Stimulated activated CD8-positive, alpha-beta memory T cell treated with anti-CD3 and anti-CD28 coated beads, Interleukin-15, amount 100 ng/mL, for 1 hour (primary cell): ENCODE measurements at regions not wholly inside any gene's neighbourhood (a gene's known extent, or its start where the extent isn't known, plus 50 kb on each side); places are given as distances from the start of the nearest gene placed in this dataset.

Source experiments
- DNase-seq: peaks from one replicate; pipeline ENCODE4 v3.0.0-alpha.2; 2020; ENCODE audit warnings: low read depth

- no peak for DNase-seq
These were observed 491.2 kb upstream of the USP24 start for GRCh38 chr1:55706397-55706796.

GRCh38 chr1:55703726-55704363, 488.7 kb upstream of the USP24 start:
- DNase-seq, result no peak

GRCh38 chr1:55702064-55702463, 486.9 kb upstream of the USP24 start:
- DNase-seq, result no peak

- DNase-seq, result no peak
These were observed 485.4 kb upstream of the USP24 start for GRCh38 chr1:55700359-55701130.

GRCh38 chr1:55699228-55699627, 484.1 kb upstream of the USP24 start:
- no peak for DNase-seq

GRCh38 chr1:55697997-55698535, 482.9 kb upstream of the USP24 start:
- no peak for DNase-seq

- DNase-seq, result no peak
These were observed 481.7 kb upstream of the USP24 start for GRCh38 chr1:55696891-55697290.

- no peak for DNase-seq
These were observed 481.1 kb upstream of the USP24 start for GRCh38 chr1:55696181-55696754.

GRCh38 chr1:55695552-55695951, 480.4 kb upstream of the USP24 start:
- no peak for DNase-seq

- DNase-seq, result no peak
These were observed 480.0 kb upstream of the USP24 start for GRCh38 chr1:55695151-55695550.

GRCh38 chr1:55694310-55694801, 479.2 kb upstream of the USP24 start:
- DNase-seq, result no peak

GRCh38 chr1:55692726-55693125, 477.6 kb upstream of the USP24 start:
- DNase-seq, result no peak

- no peak for DNase-seq
These were observed 475.2 kb upstream of the USP24 start for GRCh38 chr1:55690366-55690765.

GRCh38 chr1:55689800-55690199, 474.6 kb upstream of the USP24 start:
- DNase-seq, result no peak

GRCh38 chr1:55685560-55685959, 470.4 kb upstream of the USP24 start:
- DNase-seq, result no peak

- no peak for DNase-seq
These were observed 469.0 kb upstream of the USP24 start for GRCh38 chr1:55684131-55684650.

- no peak for DNase-seq
These were observed 467.0 kb upstream of the USP24 start for GRCh38 chr1:55682198-55682597.

GRCh38 chr1:55679971-55680370, 464.8 kb upstream of the USP24 start:
- DNase-seq, result no peak

GRCh38 chr1:55673416-55673815, 458.3 kb upstream of the USP24 start:
- no peak for DNase-seq

- DNase-seq, result no peak
These were observed 455.3 kb upstream of the USP24 start for GRCh38 chr1:55670331-55671082.

- DNase-seq, result no peak
These were observed 454.1 kb upstream of the USP24 start for GRCh38 chr1:55669293-55669692.

GRCh38 chr1:55662875-55663274, 447.7 kb upstream of the USP24 start:
- DNase-seq, result no peak
